ENCODE measurements at regions not wholly inside any gene's neighbourhood (a gene's known extent, or its start where the extent isn't known, plus 50 kb on each side); places are given as distances from the start of the nearest gene placed in this dataset.

DNA sequence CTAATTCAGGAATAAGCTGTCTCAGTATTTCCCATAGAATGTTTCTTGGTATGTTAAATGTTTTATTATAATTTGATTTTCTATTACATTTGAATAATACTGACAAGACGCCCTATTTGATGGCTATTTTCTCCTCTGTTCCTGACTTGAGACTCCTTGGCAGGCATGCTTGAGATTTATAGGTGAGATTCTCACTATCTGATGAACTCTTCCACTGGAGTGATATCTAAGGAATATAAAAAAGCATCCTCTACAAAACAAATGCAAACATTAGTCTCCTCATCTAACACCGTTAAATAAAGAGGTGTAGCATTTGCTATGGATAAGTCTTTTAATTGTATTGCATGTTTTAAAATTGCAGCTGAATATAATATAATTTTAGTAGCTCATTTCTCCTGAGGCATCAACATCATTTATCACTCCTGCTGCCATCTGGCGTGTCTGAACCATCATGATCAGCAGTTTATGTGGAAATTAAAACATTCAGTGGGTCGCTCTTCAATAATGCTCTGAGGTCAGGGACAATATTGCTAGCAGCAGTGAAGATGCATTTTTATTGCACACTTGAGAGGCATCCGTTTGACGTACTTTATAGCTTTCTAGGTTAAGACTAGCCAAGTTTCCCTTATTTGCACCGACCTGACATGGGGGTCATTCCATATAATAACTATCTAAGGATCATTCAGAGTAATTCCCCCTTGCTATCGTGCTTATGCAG is 210.4 kb upstream of the GALNTL6 start:
- DNase-seq (ENCODE audit: insufficient read length, low spot score) = no peak
- FAIRE-seq = no peak
- TF ChIP-seq POLR2A (IDR thresholded peaks at IDR 0.05; ENCODE audit: low read depth, low read length) = no peak

DNA sequence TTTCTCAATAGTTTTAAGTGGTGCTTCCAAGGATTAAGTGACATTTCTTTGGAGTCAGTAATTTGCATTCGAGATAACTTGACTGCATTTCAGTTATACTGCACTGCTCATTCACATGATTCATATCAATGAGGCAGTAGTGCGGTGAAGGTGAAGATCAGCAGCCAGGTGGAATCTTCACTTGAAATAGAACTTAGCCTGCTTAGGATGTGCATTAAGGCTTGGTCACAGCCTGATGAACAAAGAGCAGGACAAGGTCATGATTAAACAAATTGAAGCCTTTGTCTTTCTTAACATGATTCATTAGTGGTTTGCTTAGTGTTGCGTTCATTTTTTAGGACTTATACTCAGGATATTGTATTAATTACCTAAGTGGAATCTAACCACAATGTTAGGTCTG is 212.1 kb upstream of the GALNTL6 start:
- no peak for TF ChIP-seq POLR2A (IDR thresholded peaks at IDR 0.05; ENCODE audit: low read depth, low read length)
- DNase-seq (ENCODE audit: insufficient read length, low spot score) = no peak
- no peak for FAIRE-seq

DNA sequence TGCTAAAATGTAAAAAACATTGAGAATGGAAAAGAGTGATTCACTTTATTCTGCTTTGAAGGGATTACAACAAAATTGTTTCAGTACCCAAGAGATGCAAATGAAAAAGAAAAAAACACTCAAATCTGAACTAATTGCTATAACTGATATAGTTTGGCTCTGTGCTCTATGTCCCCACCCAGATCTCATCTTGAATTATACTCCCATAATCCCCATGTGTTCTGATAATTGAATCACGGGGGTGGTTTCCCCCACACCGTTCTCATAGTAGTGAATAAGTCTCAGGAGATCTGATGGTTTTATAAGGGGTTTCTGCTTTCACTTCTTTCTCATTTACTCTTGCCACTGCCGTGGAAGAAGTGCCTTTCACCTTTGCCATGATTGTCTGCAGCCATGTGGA is 213.6 kb upstream of the GALNTL6 start:
- no peak for DNase-seq (ENCODE audit: insufficient read length, low spot score)
- no peak for TF ChIP-seq POLR2A (IDR thresholded peaks at IDR 0.05; ENCODE audit: low read depth, low read length)
- no peak for FAIRE-seq

DNA sequence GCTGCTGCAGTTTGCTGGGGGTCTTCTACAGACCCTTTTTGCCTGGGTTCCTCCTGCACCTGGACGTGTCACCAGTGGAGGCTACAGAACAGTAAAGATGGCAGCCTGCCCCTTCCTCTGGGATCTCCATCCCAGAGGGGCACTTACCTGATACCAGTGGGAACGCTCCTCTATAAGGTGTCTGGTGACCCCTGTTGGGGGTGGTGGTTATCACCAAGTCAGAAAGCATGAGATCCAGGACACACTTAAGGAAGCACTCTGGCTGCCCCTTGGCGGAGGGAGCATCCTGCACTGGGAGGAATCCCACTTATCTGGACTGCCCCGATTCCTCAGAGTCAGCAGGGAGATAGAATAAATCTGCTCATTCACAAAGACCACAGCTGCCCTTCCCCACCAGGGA is 218.9 kb upstream of the GALNTL6 start:
- DNase-seq (ENCODE audit: insufficient read length, low spot score) (no peak), FAIRE-seq (no peak)

DNA sequence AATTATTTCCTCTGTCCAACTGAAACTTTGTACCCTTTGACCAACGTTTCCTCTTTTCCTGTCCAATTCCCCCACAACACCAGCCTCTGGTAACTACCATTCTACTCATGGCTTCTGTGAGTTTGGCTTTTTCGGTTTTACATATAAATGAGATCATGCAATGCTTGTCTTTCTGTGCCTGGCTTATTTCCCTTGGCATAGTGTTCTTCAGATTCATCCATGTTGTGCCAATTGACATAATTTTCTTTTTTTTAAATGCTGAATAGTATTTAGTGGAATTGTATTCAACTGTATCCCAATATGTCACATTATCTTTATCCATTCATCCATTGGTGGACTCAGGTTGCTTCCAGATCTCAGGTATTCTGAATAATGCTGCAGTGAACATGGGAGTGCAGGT is 222.5 kb upstream of the GALNTL6 start:
- TF ChIP-seq POLR2A (IDR thresholded peaks at IDR 0.05; ENCODE audit: low read depth, low read length) = no peak
- no peak for DNase-seq (ENCODE audit: insufficient read length, low spot score)
- no peak for FAIRE-seq

More for the DNA sequence above, 218.9 kb upstream of the GALNTL6 start:
- TF ChIP-seq POLR2A (IDR thresholded peaks at IDR 0.05; ENCODE audit: low read depth, low read length) = no peak

DNA sequence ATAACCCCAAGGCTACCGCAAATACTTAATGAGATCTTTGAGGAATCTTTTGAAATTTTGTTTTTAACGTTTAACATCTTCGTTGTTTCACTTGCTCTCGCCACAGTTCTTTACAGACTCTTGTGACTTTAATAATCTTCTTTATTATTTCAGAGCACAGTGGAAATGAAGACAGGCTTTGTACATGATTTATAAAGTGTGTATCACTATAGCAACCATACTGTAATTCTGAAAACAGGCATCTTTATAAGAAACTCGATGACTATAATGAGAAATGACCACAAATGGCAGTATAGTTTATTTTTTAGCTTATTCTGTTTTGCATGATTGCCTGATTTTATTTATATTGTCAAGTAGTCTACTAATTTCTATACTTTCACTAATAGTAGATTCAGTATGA is 224.4 kb upstream of the GALNTL6 start:
- DNase-seq (ENCODE audit: insufficient read length, low spot score) (no peak), FAIRE-seq (no peak)
- no peak for TF ChIP-seq POLR2A (IDR thresholded peaks at IDR 0.05; ENCODE audit: low read depth, low read length)

DNA sequence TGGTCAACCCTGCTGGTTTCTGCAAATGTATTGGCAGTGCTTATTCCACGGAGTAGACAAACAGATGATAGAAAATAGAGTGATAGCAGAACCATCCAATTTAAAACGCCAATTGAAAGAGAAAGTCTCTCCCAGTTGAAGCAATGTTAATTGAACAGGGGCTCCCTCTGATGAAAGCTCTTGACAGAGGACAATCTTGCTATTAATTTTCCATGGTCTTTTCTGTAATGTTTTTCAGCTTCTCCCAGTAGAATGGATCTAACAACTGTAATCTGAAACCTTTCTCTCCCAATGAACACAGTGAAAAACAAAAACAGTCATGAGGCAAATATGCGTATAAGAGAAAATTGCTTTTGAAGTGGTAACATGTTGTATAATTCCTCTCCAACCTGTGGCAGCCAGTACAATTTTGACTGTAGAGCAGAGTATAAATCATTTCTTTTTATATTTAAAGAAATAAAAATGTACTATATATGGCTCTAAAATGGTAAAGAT is 225.1 kb upstream of the GALNTL6 start:
- FAIRE-seq (no peak), DNase-seq (ENCODE audit: insufficient read length, low spot score) (no peak)
- no peak for TF ChIP-seq POLR2A (IDR thresholded peaks at IDR 0.05; ENCODE audit: low read depth, low read length)

DNA sequence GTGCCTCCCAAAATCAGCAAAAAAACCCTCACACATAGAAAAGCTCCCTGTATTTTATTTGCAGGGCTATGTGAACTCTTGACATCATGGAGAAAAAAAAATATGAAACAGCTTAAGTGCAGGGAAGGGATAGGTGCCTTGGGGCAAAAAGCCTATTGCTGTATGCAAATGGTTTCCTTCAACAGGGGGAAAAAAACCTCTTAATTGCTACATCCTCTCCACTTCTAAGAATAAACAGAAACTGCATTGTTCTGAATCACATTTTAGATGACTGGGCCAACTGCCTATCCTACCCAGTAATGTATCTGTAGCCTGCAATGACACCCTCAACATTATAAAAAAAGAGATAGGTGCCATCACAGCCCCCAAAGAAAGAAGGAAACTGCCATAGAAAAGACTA is 229.4 kb upstream of the GALNTL6 start:
- TF ChIP-seq POLR2A (IDR thresholded peaks at IDR 0.05; ENCODE audit: low read depth, low read length) = no peak
- DNase-seq (ENCODE audit: insufficient read length, low spot score) = no peak
- no peak for FAIRE-seq

DNA sequence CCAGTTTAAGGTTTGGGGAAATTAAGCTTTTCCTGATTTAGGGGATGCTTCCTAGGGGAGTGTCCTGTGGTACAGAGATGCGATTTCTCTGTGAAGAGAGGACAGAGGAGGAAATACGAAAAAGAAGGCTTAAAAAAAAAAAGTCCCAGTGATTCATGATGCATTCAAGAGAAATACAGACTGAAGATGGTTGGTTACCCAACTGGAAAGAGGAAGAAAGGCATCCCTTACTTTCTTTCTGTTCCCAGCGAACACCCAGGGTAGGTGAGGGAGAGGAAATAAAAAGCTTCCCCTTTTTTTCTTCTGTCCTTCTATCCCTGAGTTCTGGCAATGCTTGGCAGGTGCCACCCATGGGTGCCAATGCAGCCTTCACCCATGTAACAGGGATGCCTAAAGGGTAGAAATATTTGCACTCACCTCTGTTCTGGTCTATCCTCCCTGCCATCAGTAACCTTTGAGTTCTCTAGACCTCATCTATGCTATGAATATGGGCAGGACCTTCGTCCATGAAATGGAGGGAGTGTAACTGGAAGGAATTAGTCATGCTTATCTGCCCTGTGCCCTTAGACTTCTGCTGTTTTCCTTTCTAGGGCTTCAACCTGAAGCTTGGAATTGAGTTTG is 230.1 kb upstream of the GALNTL6 start:
- no peak for TF ChIP-seq POLR2A (IDR thresholded peaks at IDR 0.05; ENCODE audit: low read depth, low read length)
- FAIRE-seq (no peak), DNase-seq (ENCODE audit: insufficient read length, low spot score) (no peak)

DNA sequence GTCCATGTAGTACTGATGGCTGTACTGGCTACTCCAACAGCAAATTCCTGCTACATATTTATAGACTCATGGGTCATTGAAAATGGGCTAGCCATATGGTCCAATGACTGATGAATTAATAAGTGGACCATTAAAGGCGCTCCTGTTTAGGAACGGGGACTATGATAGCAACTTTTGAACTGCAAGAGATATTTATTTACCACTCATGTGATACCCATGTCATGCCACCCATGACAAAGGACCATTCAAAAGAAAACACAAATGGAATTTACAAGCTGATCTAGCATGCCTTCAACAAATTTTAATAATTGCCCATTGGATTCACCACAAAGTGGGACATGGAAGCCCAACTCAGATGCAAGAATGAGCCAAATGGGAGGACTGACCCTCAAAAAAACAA is 240.0 kb upstream of the GALNTL6 start:
- FAIRE-seq (no peak), DNase-seq (ENCODE audit: insufficient read length, low spot score) (no peak)
- no peak for TF ChIP-seq POLR2A (IDR thresholded peaks at IDR 0.05; ENCODE audit: low read depth, low read length)

DNA sequence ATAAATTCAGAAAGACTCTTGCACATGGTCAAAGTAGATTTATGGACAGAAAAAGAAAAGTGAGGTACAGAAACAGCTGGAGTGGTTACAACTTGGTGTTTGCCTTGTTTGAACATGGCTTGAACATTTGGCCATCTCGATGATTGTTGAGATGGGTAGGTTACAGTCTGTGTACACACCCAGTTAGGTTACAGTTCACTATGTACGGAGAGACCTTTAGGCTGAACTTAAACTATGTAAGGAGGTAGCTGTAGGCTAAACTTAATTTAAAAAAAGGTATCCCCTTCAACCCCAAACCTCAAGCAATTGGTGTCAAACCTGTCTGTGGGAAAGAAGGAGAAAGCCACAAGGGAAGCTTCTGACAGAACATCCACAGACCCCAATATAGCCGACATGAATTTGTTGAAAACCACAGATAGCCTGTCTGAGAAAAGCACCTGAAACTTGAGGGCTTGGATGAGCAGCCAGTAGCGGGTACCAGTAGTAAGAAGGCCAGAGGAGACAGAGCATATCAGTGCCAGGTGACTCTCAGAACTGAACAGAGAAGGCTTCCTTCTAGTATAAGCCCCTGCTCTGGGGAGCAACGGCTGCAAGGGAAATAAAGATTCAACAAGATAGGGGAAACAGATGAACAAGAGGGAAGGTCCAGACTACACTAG is 247.9 kb upstream of the GALNTL6 start:
- no peak for TF ChIP-seq POLR2A (IDR thresholded peaks at IDR 0.05; ENCODE audit: low read depth, low read length)
- DNase-seq (ENCODE audit: insufficient read length, low spot score) (no peak), FAIRE-seq (no peak)

DNA sequence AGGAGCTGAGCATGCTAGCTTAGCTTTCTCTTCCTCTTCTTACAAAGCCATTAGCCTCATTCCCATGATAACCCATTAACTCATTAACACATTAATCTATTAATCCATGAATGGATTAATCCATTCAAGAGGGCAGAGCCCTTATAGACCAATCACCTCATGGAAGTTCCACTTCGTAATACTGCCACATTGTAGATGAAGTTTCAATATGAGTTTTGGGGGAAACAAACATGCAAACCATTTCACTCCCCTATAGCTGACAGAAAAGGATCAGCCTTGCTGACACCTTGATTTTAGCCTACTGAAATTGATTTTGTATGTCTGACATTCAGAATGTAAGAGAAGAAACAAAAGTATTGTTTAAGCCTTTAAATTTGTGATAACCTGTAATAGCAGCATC is 251.8 kb upstream of the GALNTL6 start:
- no peak for FAIRE-seq
- no peak for DNase-seq (ENCODE audit: insufficient read length, low spot score)
- TF ChIP-seq POLR2A (IDR thresholded peaks at IDR 0.05; ENCODE audit: low read depth, low read length) = no peak

DNA sequence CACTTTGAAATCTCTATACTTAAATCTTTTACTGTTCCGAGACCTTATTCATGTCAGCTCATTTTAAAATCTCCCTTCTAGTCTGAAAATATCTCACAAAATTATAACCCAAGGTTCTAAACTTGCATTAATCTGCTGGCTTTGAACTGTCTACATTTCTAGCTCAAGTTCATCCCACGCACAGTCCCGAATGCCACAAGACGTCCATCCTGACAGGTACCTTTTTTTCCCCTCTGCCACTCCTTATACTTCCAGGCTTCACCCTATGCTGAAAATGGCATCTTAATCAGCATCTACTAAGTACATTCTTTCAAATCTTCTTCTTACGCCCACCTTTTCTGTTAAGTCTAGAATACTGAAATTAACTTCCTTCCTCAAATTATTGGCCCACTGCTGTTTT is 259.2 kb upstream of the GALNTL6 start:
- TF ChIP-seq POLR2A (IDR thresholded peaks at IDR 0.05; ENCODE audit: low read depth, low read length) = no peak
- DNase-seq (ENCODE audit: insufficient read length, low spot score) (no peak), FAIRE-seq (no peak)

DNA sequence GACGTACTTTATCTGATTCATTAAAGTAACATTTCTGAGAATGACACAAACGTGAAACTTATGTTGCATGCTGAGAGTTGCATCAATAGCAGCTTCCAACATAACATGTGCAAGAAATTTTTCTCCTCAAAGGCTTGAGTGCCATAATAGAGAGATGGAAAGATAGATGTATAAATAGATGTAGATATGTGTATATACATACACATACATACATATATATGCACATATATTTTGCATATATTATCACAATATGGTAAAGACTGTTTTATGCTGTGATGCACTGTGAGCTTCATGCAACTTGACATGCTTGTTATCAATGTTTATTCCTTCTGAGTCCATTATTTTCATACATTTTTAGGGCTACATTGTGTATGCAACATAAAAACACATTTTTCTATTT is 270.6 kb upstream of the GALNTL6 start:
- no peak for DNase-seq (ENCODE audit: insufficient read length, low spot score)
- FAIRE-seq = no peak
- TF ChIP-seq POLR2A (IDR thresholded peaks at IDR 0.05; ENCODE audit: low read depth, low read length) = no peak
